SW480 (cell line): ENCODE measurements at regions not wholly inside any gene's neighbourhood (a gene's known extent, or its start where the extent isn't known, plus 50 kb on each side); places are given as distances from the start of the nearest gene placed in this dataset.

Experiments used
- DNase-seq: peaks from one replicate; pipeline ENCODE4 v3.0.0-alpha.2; 2016; ENCODE audit warnings: low spot score

GRCh38 chr9:86529496-86530275 lies 175.5 kb upstream of the TUT7 start:
- no peak for DNase-seq

GRCh38 chr9:86526021-86526420 lies 171.8 kb upstream of the TUT7 start:
- DNase-seq = no peak

GRCh38 chr9:86525182-86525581 lies 171.0 kb upstream of the TUT7 start:
- DNase-seq = no peak

GRCh38 chr9:86521977-86522376 lies 167.8 kb upstream of the TUT7 start:
- DNase-seq = no peak

GRCh38 chr9:86521322-86521721 lies 167.1 kb upstream of the TUT7 start:
- DNase-seq = no peak

GRCh38 chr9:86519066-86519615 lies 164.9 kb upstream of the TUT7 start:
- no peak for DNase-seq

- DNase-seq = no peak
Observed at GRCh38 chr9:86517475-86517874, 163.3 kb upstream of the TUT7 start.

- no peak for DNase-seq
Observed at GRCh38 chr9:86516564-86516963, 162.4 kb upstream of the TUT7 start.

- no peak for DNase-seq
Observed at GRCh38 chr9:86515221-86515620, 161.0 kb upstream of the TUT7 start.

- no peak for DNase-seq
Observed at GRCh38 chr9:86513429-86513828, 159.2 kb upstream of the TUT7 start.

GRCh38 chr9:86512929-86513328 lies 158.7 kb upstream of the TUT7 start:
- no peak for DNase-seq

- no peak for DNase-seq
Observed at GRCh38 chr9:86511614-86512360, 157.6 kb upstream of the TUT7 start.

- DNase-seq = no peak
Observed at GRCh38 chr9:86508208-86508903, 154.1 kb upstream of the TUT7 start.

GRCh38 chr9:86507212-86507630 lies 153.0 kb upstream of the TUT7 start:
- no peak for DNase-seq

- DNase-seq = no peak
Observed at GRCh38 chr9:86503942-86504341, 149.7 kb upstream of the TUT7 start.

- DNase-seq = no peak
Observed at GRCh38 chr9:86503314-86503713, 149.1 kb upstream of the TUT7 start.

GRCh38 chr9:86500667-86501435 lies 146.6 kb upstream of the TUT7 start:
- DNase-seq = no peak

- DNase-seq = no peak
Observed at GRCh38 chr9:86500031-86500430, 145.8 kb upstream of the TUT7 start.

GRCh38 chr9:86494644-86495111 lies 140.5 kb upstream of the TUT7 start:
- DNase-seq = no peak

- no peak for DNase-seq
Observed at GRCh38 chr9:86491468-86492266, 137.5 kb upstream of the TUT7 start.

- no peak for DNase-seq
Observed at GRCh38 chr9:86488794-86489193, 134.6 kb upstream of the TUT7 start.
